ENCODE measurements at regions not wholly inside any gene's neighbourhood (a gene's known extent, or its start where the extent isn't known, plus 50 kb on each side); places are given as distances from the start of the nearest gene placed in this dataset.

DNA sequence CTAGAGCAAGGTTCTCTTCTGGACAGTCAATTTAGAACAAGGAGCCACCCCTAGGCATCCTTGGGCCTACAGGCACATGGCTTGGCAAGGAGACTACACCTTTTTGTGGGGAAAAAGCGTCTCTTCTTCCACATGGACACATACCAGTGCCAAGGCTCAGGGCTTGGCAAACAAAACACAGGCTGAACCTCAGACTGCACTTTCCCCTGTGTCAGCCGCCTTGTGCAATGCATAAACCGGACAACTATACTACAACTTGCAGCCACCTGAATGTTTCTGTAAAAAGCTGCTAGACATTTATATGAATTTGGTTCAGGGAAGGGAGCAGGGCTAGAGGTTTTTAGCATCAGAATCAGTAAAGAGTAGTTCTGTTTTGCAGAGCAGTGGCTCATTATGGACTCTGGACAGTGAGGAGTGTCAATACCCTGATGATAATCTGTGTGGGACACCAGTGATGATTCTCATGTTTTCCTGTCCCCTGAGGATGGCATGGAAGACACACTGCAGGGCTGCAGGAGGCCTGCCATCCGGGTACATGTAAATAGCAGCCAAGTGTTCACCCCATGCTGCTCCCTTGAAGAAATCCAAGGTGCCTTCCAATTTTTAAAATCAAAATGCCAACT is 118.9 kb downstream of the GATA3 start:
- ChIA-PET RAD21 (ENCODE audit: low non-redundant PET in 1 of 2, low total read pairs in 2 of 2, uncharacterized antibody in 2 of 2, unreplicated experiment in 2 of 2) (no interaction called here), POLR2A (no interaction called here), CTCF (no interaction called here)
- TF ChIP-seq CEBPB (IDR thresholded peaks at IDR 0.05; ENCODE audit: low read depth) = no peak
- no peak for TF ChIP-seq EGR1 (IDR thresholded peaks at IDR 0.05; ENCODE audit: low read depth)
- TF ChIP-seq EZH2phosphoT487 (IDR thresholded peaks at IDR 0.05; ENCODE audit: borderline replicate concordance) = no peak
- TF ChIP-seq FOSL1 (IDR thresholded peaks at IDR 0.05; ENCODE audit: low read depth) = no peak
- no peak for TF ChIP-seq YY1 (IDR thresholded peaks at IDR 0.05; ENCODE audit: extremely low read depth, insufficient replicate concordance, low read depth, low read length)
- no peak for TF ChIP-seq SIN3A (IDR thresholded peaks at IDR 0.05; ENCODE audit: low read depth)
- no peak for TF ChIP-seq RAD21 (IDR thresholded peaks at IDR 0.05; ENCODE audit: low read depth)
- TF ChIP-seq ELF1 (IDR thresholded peaks at IDR 0.05; ENCODE audit: borderline replicate concordance, low read depth) = no peak
- no peak for TF ChIP-seq REST (IDR thresholded peaks at IDR 0.05; ENCODE audit: low read depth)
- Histone ChIP-seq H3K9me2 (ENCODE audit: insufficient read depth) (no peaks in the 10 kb centered on the region), H3K4me1 (ENCODE audit: control insufficient read depth in 1 of 2, insufficient read depth in 2 of 2, low read length in 2 of 2) (no peaks in the 10 kb centered on the region), H3K79me2 (ENCODE audit: insufficient read depth, low read length) (no peaks in the 10 kb centered on the region), H3K27ac (ENCODE audit: low read depth, low read length) (no peak overlapping the region), H3K27me3 (ENCODE audit: insufficient read depth, low read length) (no peaks in the 10 kb centered on the region), H2AFZ (ENCODE audit: low read depth, low read length, poor library complexity, severe bottlenecking) (no peak overlapping the region), H3K4me2 (ENCODE audit: low read length) (no peak overlapping the region), H3K4me3 (replicated peaks in 1 of 2; ENCODE audit: low read depth in 1 of 2, low read length in 2 of 2) (no peak overlapping the region), H4K20me1 (ENCODE audit: insufficient read depth) (no peaks in the 10 kb centered on the region), H3K36me3 (ENCODE audit: control insufficient read depth in 1 of 2, insufficient read depth in 2 of 2, low read length in 2 of 2) (no peaks in the 10 kb centered on the region), H3K9ac (ENCODE audit: low read length) (no peak overlapping the region), H3K9me3 (ENCODE audit: control insufficient read depth in 1 of 2, insufficient read depth in 1 of 2, low read depth in 1 of 2, low read length in 2 of 2) (peaks cover 0 to 5% of the 10 kb centered on the region in 2 experiments; a peak in 1 of 4 replicates)
- DNase-seq (ENCODE audit: low read depth, low spot score) (no peak), ATAC-seq (no peak)
- intact Hi-C loops (cut with micrococcal nuclease) = no loop called here
- no TSS peak for BruUV-seq (replicated peaks)

Data from HCT116 (cell line).